ENCODE measurements at regions not wholly inside any gene's neighbourhood (a gene's known extent, or its start where the extent isn't known, plus 50 kb on each side); places are given as distances from the start of the nearest gene placed in this dataset.

- dilution Hi-C loops (cut with MboI; ENCODE audit: extremely low pct_ligation_motif_present, low sequenced_read_pairs) = no loop called here
- FAIRE-seq (no peak), DNase-seq (ENCODE audit: low read depth, low spot score) (no peak)
- Histone ChIP-seq H3K79me2 (ENCODE audit: control insufficient read depth, insufficient read depth, low read length) (no peaks in the 10 kb centered on the region), H3K9me3 (ENCODE audit: control insufficient read depth, low read depth, low read length) (no peaks in the 10 kb centered on the region), H3K4me3 (ENCODE audit: control insufficient read depth in 2 of 3, extremely low read depth in 1 of 3, insufficient read depth in 2 of 3, low read depth in 1 of 3, low read length in 3 of 3) (no peak overlapping the region), H4K20me1 (ENCODE audit: control insufficient read depth, extremely low read depth, insufficient read depth, low read length) (no peaks in the 10 kb centered on the region), H3K9ac (ENCODE audit: control insufficient read depth, extremely low read depth, insufficient read depth, low read length) (no peak overlapping the region), H3K9me1 (ENCODE audit: control insufficient read depth, extremely low read depth, insufficient read depth, low read length) (no peaks in the 10 kb centered on the region), H3K27ac (ENCODE audit: control insufficient read depth, insufficient read depth, low read length) (no peak overlapping the region), H2AFZ (ENCODE audit: control insufficient read depth, low read length) (no peak overlapping the region), H3K4me2 (ENCODE audit: control insufficient read depth, extremely low read depth, insufficient read depth, low read depth, low read length) (no peak overlapping the region), H3K36me3 (ENCODE audit: control insufficient read depth in 2 of 2, extremely low read depth in 1 of 2, insufficient read depth in 2 of 2, low read length in 2 of 2) (no peaks in the 10 kb centered on the region), H3K4me1 (ENCODE audit: control insufficient read depth, extremely low read depth, insufficient read depth, low read length) (peaks cover 28% of the 10 kb centered on the region), H3K27me3 (ENCODE audit: control insufficient read depth, extremely low read depth, insufficient read depth, low read length) (no peaks in the 10 kb centered on the region)
- no peak for TF ChIP-seq CTCF (optimal IDR thresholded peaks at IDR 0.05 in 1 of 3, IDR thresholded peaks at IDR 0.05 in 1 of 3, conservative IDR thresholded peaks at IDR 0.05 in 1 of 3; ENCODE audit: extremely low read depth in 1 of 3, insufficient read depth in 2 of 3, low read length in 3 of 3)
- TF ChIP-seq EZH2 (IDR thresholded peaks at IDR 0.05; ENCODE audit: low read length) = no peak
These were observed 90.1 kb upstream of the NEDD4L start for GRCh38 chr18:57953883-57954282.

- DNase-seq (ENCODE audit: low read depth, low spot score) (no peak), FAIRE-seq (peak; percentile 75)
- Histone ChIP-seq H3K9me1 (ENCODE audit: control insufficient read depth, extremely low read depth, insufficient read depth, low read length) (no peaks in the 10 kb centered on the region), H3K27ac (ENCODE audit: control insufficient read depth, insufficient read depth, low read length) (no peak overlapping the region), H3K4me2 (ENCODE audit: control insufficient read depth, extremely low read depth, insufficient read depth, low read depth, low read length) (peak overlapping the region; percentile 52), H3K36me3 (ENCODE audit: control insufficient read depth in 2 of 2, extremely low read depth in 1 of 2, insufficient read depth in 2 of 2, low read length in 2 of 2) (no peaks in the 10 kb centered on the region), H3K9me3 (ENCODE audit: control insufficient read depth, low read depth, low read length) (no peaks in the 10 kb centered on the region), H4K20me1 (ENCODE audit: control insufficient read depth, extremely low read depth, insufficient read depth, low read length) (no peaks in the 10 kb centered on the region), H3K79me2 (ENCODE audit: control insufficient read depth, insufficient read depth, low read length) (no peaks in the 10 kb centered on the region), H3K9ac (ENCODE audit: control insufficient read depth, extremely low read depth, insufficient read depth, low read length) (no peak overlapping the region), H3K27me3 (ENCODE audit: control insufficient read depth, extremely low read depth, insufficient read depth, low read length) (no peaks in the 10 kb centered on the region), H2AFZ (ENCODE audit: control insufficient read depth, low read length) (no peak overlapping the region), H3K4me1 (ENCODE audit: control insufficient read depth, extremely low read depth, insufficient read depth, low read length) (peaks cover 31% of the 10 kb centered on the region), H3K4me3 (ENCODE audit: control insufficient read depth in 2 of 3, extremely low read depth in 1 of 3, insufficient read depth in 2 of 3, low read depth in 1 of 3, low read length in 3 of 3) (no peak overlapping the region)
- dilution Hi-C loops (cut with MboI; ENCODE audit: extremely low pct_ligation_motif_present, low sequenced_read_pairs) = no loop called here
- TF ChIP-seq CTCF (optimal IDR thresholded peaks at IDR 0.05 in 1 of 3, IDR thresholded peaks at IDR 0.05 in 1 of 3, conservative IDR thresholded peaks at IDR 0.05 in 1 of 3; ENCODE audit: extremely low read depth in 1 of 3, insufficient read depth in 2 of 3, low read length in 3 of 3) (no peak), EZH2 (IDR thresholded peaks at IDR 0.05; ENCODE audit: low read length) (no peak)
These were observed 91.8 kb upstream of the NEDD4L start for GRCh38 chr18:57951999-57952774.

All from keratinocyte (primary cell).